Upper lobe of left lung (tissue), 4 donors: ENCODE measurements at regions not wholly inside any gene's neighbourhood (a gene's known extent, or its start where the extent isn't known, plus 50 kb on each side); places are given as distances from the start of the nearest gene placed in this dataset.

Experiments used
- EP300 ChIP-seq, 4 donors: sonication (generic); formaldehyde crosslinking; IDR thresholded peaks; one replicate each; pipeline ENCODE4 v1.5.1; 2017; ENCODE audit warnings: antibody characterized with exemption in 4 of 4, control low read depth in 2 of 4
- POLR2A ChIP-seq, 4 donors: fragments of 450-650 bp; IDR thresholded peaks; one replicate each; pipeline ENCODE4 v1.5.1; 2016 to 2017; ENCODE audit warnings: antibody characterized with exemption in 4 of 4, mild to moderate bottlenecking in 2 of 4
- POLR2AphosphoS5 ChIP-seq, 2 donors: sonication (generic); formaldehyde crosslinking; IDR thresholded peaks; one replicate each; pipeline ENCODE4 v1.5.1; 2017; ENCODE audit warnings: antibody characterized with exemption in 2 of 2
- TF ChIP-seq, protein P1 (sequence below), 6 experiments: fragments of 450-650 bp in 4 of 6; fragments of 200-600 bp in 2 of 6; sonication (generic) in 2 of 6; IDR thresholded peaks; one replicate each; pipeline ENCODE4 v1.5.1; 2016 to 2019; ENCODE audit warnings: antibody characterized with exemption in 6 of 6

GRCh38 chrX:40148385-40149285 lies 50.9 kb upstream of the BCOR start:
- TF ChIP-seq, protein P1, sequence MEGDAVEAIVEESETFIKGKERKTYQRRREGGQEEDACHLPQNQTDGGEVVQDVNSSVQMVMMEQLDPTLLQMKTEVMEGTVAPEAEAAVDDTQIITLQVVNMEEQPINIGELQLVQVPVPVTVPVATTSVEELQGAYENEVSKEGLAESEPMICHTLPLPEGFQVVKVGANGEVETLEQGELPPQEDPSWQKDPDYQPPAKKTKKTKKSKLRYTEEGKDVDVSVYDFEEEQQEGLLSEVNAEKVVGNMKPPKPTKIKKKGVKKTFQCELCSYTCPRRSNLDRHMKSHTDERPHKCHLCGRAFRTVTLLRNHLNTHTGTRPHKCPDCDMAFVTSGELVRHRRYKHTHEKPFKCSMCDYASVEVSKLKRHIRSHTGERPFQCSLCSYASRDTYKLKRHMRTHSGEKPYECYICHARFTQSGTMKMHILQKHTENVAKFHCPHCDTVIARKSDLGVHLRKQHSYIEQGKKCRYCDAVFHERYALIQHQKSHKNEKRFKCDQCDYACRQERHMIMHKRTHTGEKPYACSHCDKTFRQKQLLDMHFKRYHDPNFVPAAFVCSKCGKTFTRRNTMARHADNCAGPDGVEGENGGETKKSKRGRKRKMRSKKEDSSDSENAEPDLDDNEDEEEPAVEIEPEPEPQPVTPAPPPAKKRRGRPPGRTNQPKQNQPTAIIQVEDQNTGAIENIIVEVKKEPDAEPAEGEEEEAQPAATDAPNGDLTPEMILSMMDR (IDR thresholded peaks at IDR 0.05), result no peak
- TF ChIP-seq EP300 (IDR thresholded peaks at IDR 0.05) (no peak), POLR2A (IDR thresholded peaks at IDR 0.05) (no peak), POLR2AphosphoS5 (IDR thresholded peaks at IDR 0.05) (no peak)
